ENCODE measurements at regions not wholly inside any gene's neighbourhood (a gene's known extent, or its start where the extent isn't known, plus 50 kb on each side); places are given as distances from the start of the nearest gene placed in this dataset.

GRCh38 chr2:19776941-19777514 lies 124.8 kb downstream of the TTC32 start:
- DNase-seq (no peak), ATAC-seq (no peak)
- TF ChIP-seq CTCF (IDR thresholded peaks at IDR 0.05): no peak
- intact Hi-C loops (cut with DNase I): no loop called here
- Histone ChIP-seq H3K27me3 (no peaks in the 10 kb centered on the region), H3K4me1 (no peaks in the 10 kb centered on the region), H3K4me3 (no peak overlapping the region), H3K9me3 (no peaks in the 10 kb centered on the region), H3K27ac (no peak overlapping the region), H3K36me3 (no peaks in the 10 kb centered on the region)

GRCh38 chr2:19775838-19776237 lies 125.9 kb downstream of the TTC32 start:
- Histone ChIP-seq H3K4me3 (no peak overlapping the region), H3K27me3 (no peaks in the 10 kb centered on the region), H3K4me1 (no peaks in the 10 kb centered on the region), H3K9me3 (no peaks in the 10 kb centered on the region), H3K36me3 (no peaks in the 10 kb centered on the region), H3K27ac (no peak overlapping the region)
- ATAC-seq: peak; percentile 62
- DNase-seq: no peak
- TF ChIP-seq CTCF (IDR thresholded peaks at IDR 0.05): no peak
- intact Hi-C loops (cut with DNase I): no loop called here

GRCh38 chr2:19775315-19775714 lies 126.5 kb downstream of the TTC32 start:
- no peaks in the 10 kb centered on the region for H3K36me3 ChIP-seq
- no peaks in the 10 kb centered on the region for H3K4me1 ChIP-seq
- intact Hi-C loops (cut with DNase I): no loop called here
- no peak for DNase-seq
- H3K27ac ChIP-seq: no peak overlapping the region
- no peaks in the 10 kb centered on the region for H3K27me3 ChIP-seq
- TF ChIP-seq CTCF (IDR thresholded peaks at IDR 0.05): no peak
- ATAC-seq: no peak
- no peak overlapping the region for H3K4me3 ChIP-seq
- H3K9me3 ChIP-seq: no peaks in the 10 kb centered on the region

- H3K36me3 ChIP-seq: no peaks in the 10 kb centered on the region
- no peak for TF ChIP-seq CTCF (IDR thresholded peaks at IDR 0.05)
- ATAC-seq: no peak
- H3K9me3 ChIP-seq: no peaks in the 10 kb centered on the region
- no peak overlapping the region for H3K27ac ChIP-seq
- H3K4me3 ChIP-seq: no peak overlapping the region
- H3K4me1 ChIP-seq: no peaks in the 10 kb centered on the region
- DNase-seq: no peak
- H3K27me3 ChIP-seq: no peaks in the 10 kb centered on the region
- intact Hi-C loops (cut with DNase I): no loop called here
These were observed 127.0 kb downstream of the TTC32 start for GRCh38 chr2:19774805-19775176.

- H3K4me3 ChIP-seq: no peak overlapping the region
- H3K27me3 ChIP-seq: no peaks in the 10 kb centered on the region
- no peaks in the 10 kb centered on the region for H3K36me3 ChIP-seq
- DNase-seq (no peak), ATAC-seq (no peak)
- H3K27ac ChIP-seq: no peak overlapping the region
- no peak for TF ChIP-seq CTCF (IDR thresholded peaks at IDR 0.05)
- H3K4me1 ChIP-seq: no peaks in the 10 kb centered on the region
- no peaks in the 10 kb centered on the region for H3K9me3 ChIP-seq
- intact Hi-C loops (cut with DNase I): no loop called here
These were observed 128.8 kb downstream of the TTC32 start for GRCh38 chr2:19772981-19773380.

All from left lung (tissue), 4 donors.